HCT116 (cell line): ENCODE measurements at regions not wholly inside any gene's neighbourhood (a gene's known extent, or its start where the extent isn't known, plus 50 kb on each side); places are given as distances from the start of the nearest gene placed in this dataset.

Source experiments
- ATAC-seq: fragments of 200-7000 bp; cut with Tn5 transposase; 2 replicates; pipeline ENCODE4 v1.9.1; 2020; ENCODE audit warnings: mild to moderate bottlenecking, moderate library complexity
- BruUV-seq: library from RNA; stranded (reverse); fragments of 400-500 nt; replicated peaks from 2 replicates; lab custom pipeline; 2021; lab: Mats Ljungman, UMichigan
- CTCF ChIA-PET: fragments of 300-600 bp; sonication (Branson Sonifier 250); formaldehyde crosslinking; loops from one replicate; lab custom pipeline; 2021; ENCODE audit warnings: antibody characterized with exemption; lab: Charles Lee
- POLR2A ChIA-PET: fragments of 300-600, 350-600 bp; sonication (Branson Sonifier 250); formaldehyde crosslinking; loops from one replicate; lab custom pipeline; 2021; ENCODE audit warnings: antibody characterized with exemption; lab: Charles Lee
- RAD21 ChIA-PET, 2 experiments: fragments of 300-600 bp; sonication (Branson Sonifier 250); formaldehyde crosslinking; loops; one replicate each; lab custom pipeline; 2023; ENCODE audit warnings: low total read pairs in 2 of 2; ENCODE audit not compliant: uncharacterized antibody in 2 of 2, unreplicated experiment in 2 of 2, low non-redundant PET in 1 of 2; lab: Charles Lee
- DNase-seq: peaks from one replicate; pipeline ENCODE4 v3.0.0-alpha.2; 2010; ENCODE audit warnings: low read depth, low spot score
- H2AFZ ChIP-seq: fragments of 200-600 bp; shearing (Covaris generic), sonication (generic); 2 replicates; pipeline ENCODE4 v1.6.1; 2017; ENCODE audit warnings: low read depth, mixed run types, mixed read lengths, antibody characterized with exemption, low read length; ENCODE audit not compliant: poor library complexity, severe bottlenecking
- H3K27ac ChIP-seq: 2 replicates; pipeline ENCODE4 v1.5.1; 2012; ENCODE audit warnings: low read depth, low read length
- H3K27me3 ChIP-seq: fragments of 200-600 bp; sonication (generic); 2 replicates; pipeline ENCODE4 v1.6.1; 2016; ENCODE audit warnings: mixed run types, low read length, mixed read lengths; ENCODE audit not compliant: insufficient read depth
- H3K36me3 ChIP-seq, 2 experiments: fragments of 200-500 bp in 1 of 2; fragments of 200-600 bp in 1 of 2; sonication (Bioruptor generic) in 1 of 2; sonication (generic) in 1 of 2; 2 replicates each; pipeline versions ENCODE4 v1.5.1 to v1.6.1; 2014 to 2016; ENCODE audit warnings: low read length in 2 of 2, inconsistent platforms in 1 of 2, mixed read lengths in 1 of 2, mixed run types in 1 of 2; ENCODE audit not compliant: insufficient read depth in 2 of 2, control insufficient read depth in 1 of 2
- H3K4me1 ChIP-seq, 2 experiments: fragments of 200-600 bp in 1 of 2; sonication (generic) in 1 of 2; 2 replicates each; pipeline versions ENCODE4 v1.5.1 to v1.6.1; 2012 to 2017; ENCODE audit warnings: low read length in 2 of 2, inconsistent platforms in 1 of 2, mild to moderate bottlenecking in 1 of 2, mixed read lengths in 1 of 2, mixed run types in 1 of 2, moderate library complexity in 1 of 2; ENCODE audit not compliant: insufficient read depth in 2 of 2, control insufficient read depth in 1 of 2
- H3K4me2 ChIP-seq: fragments of 200-600 bp; sonication (generic); 2 replicates; pipeline ENCODE4 v1.6.1; 2017; ENCODE audit warnings: mixed run types, low read length, mixed read lengths
- H3K4me3 ChIP-seq, 2 experiments: fragments of 200-600 bp in 1 of 2; sonication (generic) in 1 of 2; replicated peaks in 1 of 2; 2 replicates each; pipeline ENCODE4 v1.5.1; 2011 to 2016; ENCODE audit warnings: low read length in 2 of 2, control low read depth in 1 of 2, low read depth in 1 of 2, mild to moderate bottlenecking in 1 of 2, mixed read lengths in 1 of 2, mixed run types in 1 of 2
- H3K79me2 ChIP-seq: fragments of 200-600 bp; sonication (generic); 2 replicates; pipeline ENCODE4 v1.6.1; 2017; ENCODE audit warnings: mild to moderate bottlenecking, mixed run types, low read length, moderate library complexity, mixed read lengths; ENCODE audit not compliant: insufficient read depth
- H3K9ac ChIP-seq: fragments of 200-600 bp; sonication (generic); 2 replicates; pipeline ENCODE4 v1.6.1; 2016; ENCODE audit warnings: low read length, mixed read lengths
- H3K9me2 ChIP-seq: fragments of 200-600 bp; sonication (generic), shearing (Covaris generic); 2 replicates; pipeline ENCODE4 v1.6.1; 2017; ENCODE audit warnings: mixed run types, mild to moderate bottlenecking, moderate library complexity; ENCODE audit not compliant: insufficient read depth
- H3K9me3 ChIP-seq, 2 experiments: fragments of 200-500 bp in 1 of 2; fragments of 200-600 bp in 1 of 2; sonication (Bioruptor generic) in 1 of 2; sonication (generic) in 1 of 2; 2 replicates each; pipeline ENCODE4 v1.6.1; 2014 to 2017; ENCODE audit warnings: low read length in 2 of 2, mixed read lengths in 2 of 2, inconsistent platforms in 1 of 2, low read depth in 1 of 2, mild to moderate bottlenecking in 1 of 2, mixed run types in 1 of 2, moderate library complexity in 1 of 2; ENCODE audit not compliant: control insufficient read depth in 1 of 2, insufficient read depth in 1 of 2
- H4K20me1 ChIP-seq: fragments of 200-600 bp; sonication (generic), shearing (Covaris generic); 2 replicates; pipeline ENCODE4 v1.6.1; 2017; ENCODE audit warnings: mixed run types, mild to moderate bottlenecking, moderate library complexity; ENCODE audit not compliant: insufficient read depth
- CBX3 ChIP-seq: IDR thresholded peaks from 2 replicates; pipeline ENCODE4 v1.6.1; 2012; ENCODE audit warnings: low read depth
- EGR1 ChIP-seq: IDR thresholded peaks from 2 replicates; pipeline ENCODE4 v1.6.1; 2012; ENCODE audit warnings: low read depth
- EZH2phosphoT487 ChIP-seq: fragments of 200-600 bp; IDR thresholded peaks from 2 replicates; pipeline ENCODE4 v1.6.1; 2018; ENCODE audit warnings: antibody characterized with exemption, borderline replicate concordance
- SP1 ChIP-seq: IDR thresholded peaks from 2 replicates; pipeline ENCODE4 v1.6.1; 2012; ENCODE audit warnings: low read depth
- TCF7L2 ChIP-seq: IDR thresholded peaks from 2 replicates; pipeline ENCODE4 v1.7.0; 2011; ENCODE audit warnings: borderline replicate concordance, inconsistent platforms; ENCODE audit not compliant: insufficient read depth, insufficient read length; ENCODE audit errors: extremely low read depth
- YY1 ChIP-seq: IDR thresholded peaks from 2 replicates; pipeline ENCODE4 v1.6.1; 2011; ENCODE audit warnings: low read length, low read depth, moderate library complexity, mild to moderate bottlenecking; ENCODE audit not compliant: insufficient replicate concordance; ENCODE audit errors: extremely low read depth
- ZFX ChIP-seq: fragments of 450-650 bp; IDR thresholded peaks from 2 replicates; pipeline ENCODE4 v1.6.1; 2017
- ZNF274 ChIP-seq: fragments of 200-500 bp; sonication (Bioruptor generic); IDR thresholded peaks from 2 replicates; pipeline ENCODE4 v1.6.1; 2014; ENCODE audit warnings: mild to moderate bottlenecking, low read depth, low read length, inconsistent platforms
- intact Hi-C: fragments of 100-400 bp; cut with micrococcal nuclease; formaldehyde crosslinking; loops from 2 replicates; pipeline ENCODE4 v1.10.0; 2022
- TF ChIP-seq, protein P1 (sequence below): IDR thresholded peaks from 2 replicates; pipeline ENCODE4 v1.6.1; 2011; ENCODE audit warnings: mild to moderate bottlenecking, low read length, moderate library complexity; ENCODE audit not compliant: insufficient replicate concordance; ENCODE audit errors: extremely low read depth
- TF ChIP-seq, protein P2 (sequence below): IDR thresholded peaks from 2 replicates; pipeline ENCODE4 v1.6.1; 2012; ENCODE audit warnings: low read depth

DNA sequence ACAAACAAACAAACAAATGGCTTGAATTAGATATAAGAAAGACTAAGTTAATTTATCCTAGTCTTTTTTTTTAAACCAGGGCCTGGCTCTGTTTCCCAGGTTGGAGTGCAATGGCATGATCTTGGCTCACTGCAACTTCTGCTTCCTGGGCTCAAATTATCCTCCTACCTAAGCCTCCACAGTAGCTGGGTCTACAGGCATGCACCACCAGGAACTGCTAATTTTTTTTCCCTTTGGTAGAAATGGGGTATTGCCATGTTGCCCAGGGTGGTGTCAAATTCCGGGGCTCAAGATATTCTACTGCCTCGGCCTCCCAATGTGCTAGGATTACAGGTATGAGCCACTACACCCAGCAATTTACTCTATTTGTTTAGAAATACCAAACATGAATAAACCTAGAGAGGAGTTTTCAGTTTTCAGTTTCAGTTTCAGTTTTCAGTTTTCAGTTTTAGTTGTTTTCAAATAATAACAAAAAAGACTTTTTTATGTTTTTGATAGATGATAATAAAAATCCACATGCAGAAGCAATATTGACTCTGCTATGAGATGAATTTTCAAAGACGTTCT lies 817.0 kb downstream of the FLRT2 start:
- intact Hi-C loops = no loop called here
- H2AFZ ChIP-seq = no peak overlapping the region
- no TSS peak for BruUV-seq
- ChIA-PET CTCF (no interaction called here), RAD21 (no interaction called here), POLR2A (no interaction called here)
- no peaks in the 10 kb centered on the region for H3K79me2 ChIP-seq
- DNase-seq (no peak), ATAC-seq (no peak)
- no peaks in the 10 kb centered on the region for H3K27me3 ChIP-seq
- H4K20me1 ChIP-seq = no peaks in the 10 kb centered on the region
- no peaks in the 10 kb centered on the region for H3K9me2 ChIP-seq
- peaks cover 8 to 20% of the 10 kb centered on the region in 2 experiments; a peak in 2 of 4 replicates for H3K9me3 ChIP-seq
- H3K9ac ChIP-seq = no peak overlapping the region
- H3K36me3 ChIP-seq = no peaks in the 10 kb centered on the region; a peak in 1 of 4 replicates
- H3K4me3 ChIP-seq = no peak overlapping the region
- H3K27ac ChIP-seq = no peak overlapping the region
- H3K4me2 ChIP-seq = no peak overlapping the region
- TF ChIP-seq EZH2phosphoT487 (no peak), ZNF274 (no peak), TCF7L2 (no peak), SP1 (no peak), ZFX (no peak), YY1 (no peak), CBX3 (no peak), EGR1 (no peak)
- TF ChIP-seq, protein P1, sequence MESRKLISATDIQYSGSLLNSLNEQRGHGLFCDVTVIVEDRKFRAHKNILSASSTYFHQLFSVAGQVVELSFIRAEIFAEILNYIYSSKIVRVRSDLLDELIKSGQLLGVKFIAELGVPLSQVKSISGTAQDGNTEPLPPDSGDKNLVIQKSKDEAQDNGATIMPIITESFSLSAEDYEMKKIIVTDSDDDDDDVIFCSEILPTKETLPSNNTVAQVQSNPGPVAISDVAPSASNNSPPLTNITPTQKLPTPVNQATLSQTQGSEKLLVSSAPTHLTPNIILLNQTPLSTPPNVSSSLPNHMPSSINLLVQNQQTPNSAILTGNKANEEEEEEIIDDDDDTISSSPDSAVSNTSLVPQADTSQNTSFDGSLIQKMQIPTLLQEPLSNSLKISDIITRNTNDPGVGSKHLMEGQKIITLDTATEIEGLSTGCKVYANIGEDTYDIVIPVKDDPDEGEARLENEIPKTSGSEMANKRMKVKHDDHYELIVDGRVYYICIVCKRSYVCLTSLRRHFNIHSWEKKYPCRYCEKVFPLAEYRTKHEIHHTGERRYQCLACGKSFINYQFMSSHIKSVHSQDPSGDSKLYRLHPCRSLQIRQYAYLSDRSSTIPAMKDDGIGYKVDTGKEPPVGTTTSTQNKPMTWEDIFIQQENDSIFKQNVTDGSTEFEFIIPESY = no peak
- TF ChIP-seq, protein P2, sequence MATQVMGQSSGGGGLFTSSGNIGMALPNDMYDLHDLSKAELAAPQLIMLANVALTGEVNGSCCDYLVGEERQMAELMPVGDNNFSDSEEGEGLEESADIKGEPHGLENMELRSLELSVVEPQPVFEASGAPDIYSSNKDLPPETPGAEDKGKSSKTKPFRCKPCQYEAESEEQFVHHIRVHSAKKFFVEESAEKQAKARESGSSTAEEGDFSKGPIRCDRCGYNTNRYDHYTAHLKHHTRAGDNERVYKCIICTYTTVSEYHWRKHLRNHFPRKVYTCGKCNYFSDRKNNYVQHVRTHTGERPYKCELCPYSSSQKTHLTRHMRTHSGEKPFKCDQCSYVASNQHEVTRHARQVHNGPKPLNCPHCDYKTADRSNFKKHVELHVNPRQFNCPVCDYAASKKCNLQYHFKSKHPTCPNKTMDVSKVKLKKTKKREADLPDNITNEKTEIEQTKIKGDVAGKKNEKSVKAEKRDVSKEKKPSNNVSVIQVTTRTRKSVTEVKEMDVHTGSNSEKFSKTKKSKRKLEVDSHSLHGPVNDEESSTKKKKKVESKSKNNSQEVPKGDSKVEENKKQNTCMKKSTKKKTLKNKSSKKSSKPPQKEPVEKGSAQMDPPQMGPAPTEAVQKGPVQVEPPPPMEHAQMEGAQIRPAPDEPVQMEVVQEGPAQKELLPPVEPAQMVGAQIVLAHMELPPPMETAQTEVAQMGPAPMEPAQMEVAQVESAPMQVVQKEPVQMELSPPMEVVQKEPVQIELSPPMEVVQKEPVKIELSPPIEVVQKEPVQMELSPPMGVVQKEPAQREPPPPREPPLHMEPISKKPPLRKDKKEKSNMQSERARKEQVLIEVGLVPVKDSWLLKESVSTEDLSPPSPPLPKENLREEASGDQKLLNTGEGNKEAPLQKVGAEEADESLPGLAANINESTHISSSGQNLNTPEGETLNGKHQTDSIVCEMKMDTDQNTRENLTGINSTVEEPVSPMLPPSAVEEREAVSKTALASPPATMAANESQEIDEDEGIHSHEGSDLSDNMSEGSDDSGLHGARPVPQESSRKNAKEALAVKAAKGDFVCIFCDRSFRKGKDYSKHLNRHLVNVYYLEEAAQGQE = no peak
- no peaks in the 10 kb centered on the region for H3K4me1 ChIP-seq
